ENCODE measurements at regions not wholly inside any gene's neighbourhood (a gene's known extent, or its start where the extent isn't known, plus 50 kb on each side); places are given as distances from the start of the nearest gene placed in this dataset.
"Not testable (repeated sequence)": the region's sequence is repeated elsewhere in the genome, so short reads cannot be mapped to it uniquely, and the experiment has no call there.

GRCh38 chr5:93997562-93997961, 256.2 kb upstream of the POU5F2 start:
- H3K4me3 Mint-ChIP-seq, result no peak overlapping the region
- peaks cover 17% of the 10 kb centered on the region for H3K36me3 Mint-ChIP-seq (ENCODE audit: low read depth)
- TF ChIP-seq CTCF (IDR thresholded peaks at IDR 0.05), result no peak
- no peaks in the 10 kb centered on the region for H3K27me3 Mint-ChIP-seq (ENCODE audit: low read depth, poor library complexity)
- no peak for DNase-seq
- no peak overlapping the region for H3K27ac Mint-ChIP-seq
- no peaks in the 10 kb centered on the region for H3K4me1 Mint-ChIP-seq
- peaks cover 10% of the 10 kb centered on the region for H3K9me3 Mint-ChIP-seq

- Mint-ChIP-seq H3K36me3 (ENCODE audit: low read depth) (peaks cover under 1% of the 10 kb centered on the region), H3K9me3 (no peaks in the 10 kb centered on the region)
These were observed 253.8 kb upstream of the POU5F2 start for GRCh38 chr5:93995126-93995621.

GRCh38 chr5:93993161-93993560, 251.8 kb upstream of the POU5F2 start:
- no peak overlapping the region for H3K4me3 Mint-ChIP-seq
- DNase-seq, result no peak
- no peaks in the 10 kb centered on the region for H3K36me3 Mint-ChIP-seq (ENCODE audit: low read depth)
- peaks cover 8% of the 10 kb centered on the region for H3K4me1 Mint-ChIP-seq
- no peak overlapping the region for H3K27ac Mint-ChIP-seq
- H3K9me3 Mint-ChIP-seq, result no peaks in the 10 kb centered on the region
- no peak for TF ChIP-seq CTCF (IDR thresholded peaks at IDR 0.05)
- no peaks in the 10 kb centered on the region for H3K27me3 Mint-ChIP-seq (ENCODE audit: low read depth, poor library complexity)

More at GRCh38 chr5:93995126-93995621, 253.8 kb upstream of the POU5F2 start:
- Mint-ChIP-seq H3K27me3 (ENCODE audit: low read depth, poor library complexity) (no peaks in the 10 kb centered on the region), H3K27ac (no peak overlapping the region), H3K4me1 (peaks cover 8% of the 10 kb centered on the region), H3K4me3 (no peak overlapping the region)
- TF ChIP-seq CTCF (IDR thresholded peaks at IDR 0.05), result no peak
- no peak for DNase-seq

GRCh38 chr5:93990504-93991070, 249.2 kb upstream of the POU5F2 start:
- Mint-ChIP-seq H3K36me3 (ENCODE audit: low read depth) (peaks cover 10% of the 10 kb centered on the region), H3K4me3 (no peak overlapping the region), H3K9me3 (peaks cover 17% of the 10 kb centered on the region), H3K4me1 (peaks cover 8% of the 10 kb centered on the region), H3K27ac (no peak overlapping the region), H3K27me3 (ENCODE audit: low read depth, poor library complexity) (no peaks in the 10 kb centered on the region)
- TF ChIP-seq CTCF (IDR thresholded peaks at IDR 0.05), result no peak
- DNase-seq, result no peak

GRCh38 chr5:93985940-93986570, 244.7 kb upstream of the POU5F2 start:
- H3K27me3 Mint-ChIP-seq (ENCODE audit: low read depth, poor library complexity); DNase-seq; H3K4me3 Mint-ChIP-seq; H3K4me1 Mint-ChIP-seq; H3K27ac Mint-ChIP-seq: not testable (repeated sequence)
- Mint-ChIP-seq H3K36me3 (ENCODE audit: low read depth) (peaks cover 19% of the 10 kb centered on the region), H3K9me3 (peaks cover 28% of the 10 kb centered on the region)

- no peak for DNase-seq
- Mint-ChIP-seq H3K27ac (no peak overlapping the region), H3K9me3 (peaks cover 66% of the 10 kb centered on the region), H3K4me1 (no peaks in the 10 kb centered on the region), H3K36me3 (ENCODE audit: low read depth) (peaks cover 63% of the 10 kb centered on the region), H3K4me3 (no peak overlapping the region), H3K27me3 (ENCODE audit: low read depth, poor library complexity) (no peaks in the 10 kb centered on the region)
- TF ChIP-seq CTCF (IDR thresholded peaks at IDR 0.05), result no peak
These were observed 236.8 kb upstream of the POU5F2 start for GRCh38 chr5:93978222-93978621.
